HepG2 (cell line): ENCODE measurements at regions not wholly inside any gene's neighbourhood (a gene's known extent, or its start where the extent isn't known, plus 50 kb on each side); places are given as distances from the start of the nearest gene placed in this dataset.

Experiments
- ATAC-seq: fragments of 200-7000 bp; cut with Tn5 transposase; 3 replicates; pipeline ENCODE4 v1.9.1; 2020; ENCODE audit warnings: mild to moderate bottlenecking, moderate library complexity
- BruUV-seq: library from RNA; stranded (reverse); fragments of 400-500 nt; replicated peaks from 2 replicates; lab custom pipeline; 2021; lab: Mats Ljungman, UMichigan
- CTCF ChIA-PET: fragments of 300-600 bp; formaldehyde crosslinking; extraction: SDS; loops from one replicate; lab custom pipeline; 2021; ENCODE audit warnings: low total read pairs, inconsistent platforms, low intra/inter-chr PET ratio; lab: Yijun Ruan, JAX
- POLR2A ChIA-PET: fragments of 350-600 bp; sonication (Branson Sonifier 250); formaldehyde crosslinking; loops from one replicate; lab custom pipeline; 2020; ENCODE audit warnings: antibody characterized with exemption, inconsistent platforms; lab: Yijun Ruan, JAX
- DNase-seq: peaks from one replicate; pipeline ENCODE4 v3.0.0-alpha.2; 2015; ENCODE audit warnings: low spot score
- FAIRE-seq: peaks from 3 replicates; lab custom pipeline; 2011; peaks lifted over from hg19 to GRCh38; lab: Jason Lieb, UNC
- H2AFZ ChIP-seq: one replicate; pipeline ENCODE4 v1.6.1; 2011; ENCODE audit warnings: low read length, inconsistent platforms
- H3K27ac ChIP-seq: fragments of 300-600 bp; 3 replicates; pipeline ENCODE4 v1.8.0; 2011; ENCODE audit warnings: mixed run types, mild to moderate bottlenecking, mixed read lengths, low read length, inconsistent platforms; ENCODE audit not compliant: insufficient read depth; ENCODE audit errors: extremely low read length
- H3K27me3 ChIP-seq, 2 experiments: fragments of 200-600 bp in 1 of 2; 2 replicates in 1 of 2; 3 replicates in 1 of 2; pipeline versions ENCODE4 v1.6.0 to v1.8.0; 2011; ENCODE audit warnings: low read length in 2 of 2, mild to moderate bottlenecking in 2 of 2, moderate library complexity in 2 of 2, inconsistent platforms in 1 of 2; ENCODE audit not compliant: insufficient read depth in 2 of 2, control insufficient read depth in 1 of 2
- H3K36me3 ChIP-seq, 2 experiments: fragments of 200-600 bp in 1 of 2; replicated peaks in 1 of 2; 2 replicates in 1 of 2; 3 replicates in 1 of 2; pipeline versions ENCODE4 v1.5.1 to v1.8.0; 2011; ENCODE audit warnings: low read length in 2 of 2, inconsistent platforms in 1 of 2; ENCODE audit not compliant: insufficient read depth in 2 of 2, control insufficient read depth in 1 of 2
- H3K4me1 ChIP-seq: 2 replicates; pipeline ENCODE4 v1.5.1; 2012; ENCODE audit warnings: low read length, inconsistent platforms; ENCODE audit not compliant: insufficient read depth
- H3K4me2 ChIP-seq: 2 replicates; pipeline ENCODE4 v1.6.0; 2011; ENCODE audit warnings: low read depth, low read length, inconsistent platforms
- H3K4me3 ChIP-seq, 3 experiments: fragments of 200-600 bp in 1 of 3; sonication (generic), shearing (Covaris generic) in 1 of 3; replicated peaks in 1 of 3; 2 replicates each; pipeline ENCODE4 v1.5.1; 2011 to 2016; ENCODE audit warnings: low read length in 3 of 3, inconsistent platforms in 2 of 3, low read depth in 2 of 3, mild to moderate bottlenecking in 2 of 3, control low read depth in 1 of 3, mixed read lengths in 1 of 3; ENCODE audit not compliant: insufficient read depth in 1 of 3
- H3K79me2 ChIP-seq: one replicate; pipeline ENCODE4 v1.6.1; 2011; ENCODE audit warnings: low read length, inconsistent platforms; ENCODE audit not compliant: insufficient read depth
- H3K9ac ChIP-seq: 2 replicates; pipeline ENCODE4 v1.6.0; 2011; ENCODE audit warnings: mild to moderate bottlenecking, low read depth, low read length, inconsistent platforms; ENCODE audit not compliant: insufficient read depth
- H3K9me3 ChIP-seq: 2 replicates; pipeline ENCODE4 v1.5.1; 2012; ENCODE audit warnings: mild to moderate bottlenecking, low read length
- H4K20me1 ChIP-seq: 2 replicates; pipeline ENCODE4 v1.6.0; 2011; ENCODE audit warnings: inconsistent platforms, mild to moderate bottlenecking, low read length, moderate library complexity; ENCODE audit not compliant: insufficient read depth
- CREBL2 ChIP-seq: sonication (generic); formaldehyde crosslinking; IDR thresholded peaks from 2 replicates; pipeline ENCODE4 v1.8.1; 2023; ENCODE audit warnings: missing genetic modification reagents, mild to moderate bottlenecking, borderline replicate concordance
- KAT2B ChIP-seq: fragments of 150-350 bp; IDR thresholded peaks from 2 replicates; pipeline ENCODE4 v1.6.1; 2014; ENCODE audit warnings: low read depth, low read length, borderline replicate concordance
- MED8 ChIP-seq: sonication (generic); formaldehyde crosslinking; IDR thresholded peaks from 2 replicates; pipeline ENCODE4 v1.8.1; 2023; ENCODE audit warnings: mild to moderate bottlenecking, missing genetic modification reagents; ENCODE audit not compliant: insufficient replicate concordance
- SNAPC2 ChIP-seq: sonication (generic); formaldehyde crosslinking; IDR thresholded peaks from 2 replicates; pipeline ENCODE4 v1.8.1; 2022; ENCODE audit warnings: mild to moderate bottlenecking, missing genetic modification reagents
- SPEN ChIP-seq: sonication (generic); formaldehyde crosslinking; IDR thresholded peaks from 2 replicates; pipeline ENCODE4 v1.5.1; 2020; ENCODE audit warnings: low read depth, mild to moderate bottlenecking, missing genetic modification reagents
- ZNF749 ChIP-seq: sonication (generic); formaldehyde crosslinking; IDR thresholded peaks from 2 replicates; pipeline ENCODE4 v1.8.0; 2022; ENCODE audit warnings: mild to moderate bottlenecking, missing genetic modification reagents, moderate library complexity, borderline replicate concordance
- ZNF761 ChIP-seq: sonication (generic); formaldehyde crosslinking; conservative IDR thresholded peaks from 2 replicates; pipeline ENCODE4 v1.4.0; 2020; ENCODE audit warnings: mild to moderate bottlenecking, missing genetic modification reagents
- WGBS: methylation state at CpG from one replicate; pipeline ENCODE4 v1.1.6; 2017; ENCODE audit warnings: low lambda C conversion rate; 5-methylcytosine and 5-hydroxymethylcytosine counted together
- in situ Hi-C: cut with HindIII; loops from 2 replicates; pipeline ENCODE4 v1.10.0; 2017; ENCODE audit warnings: low pct_unique_long_range_greater_than_20kb; ENCODE audit not compliant: extremely low pct_ligation_motif_present
- intact Hi-C: fragments of 100-400 bp; cut with micrococcal nuclease; formaldehyde crosslinking; loops from one replicate; pipeline ENCODE4 v1.10.0; 2022; ENCODE audit not compliant: unreplicated experiment

DNA sequence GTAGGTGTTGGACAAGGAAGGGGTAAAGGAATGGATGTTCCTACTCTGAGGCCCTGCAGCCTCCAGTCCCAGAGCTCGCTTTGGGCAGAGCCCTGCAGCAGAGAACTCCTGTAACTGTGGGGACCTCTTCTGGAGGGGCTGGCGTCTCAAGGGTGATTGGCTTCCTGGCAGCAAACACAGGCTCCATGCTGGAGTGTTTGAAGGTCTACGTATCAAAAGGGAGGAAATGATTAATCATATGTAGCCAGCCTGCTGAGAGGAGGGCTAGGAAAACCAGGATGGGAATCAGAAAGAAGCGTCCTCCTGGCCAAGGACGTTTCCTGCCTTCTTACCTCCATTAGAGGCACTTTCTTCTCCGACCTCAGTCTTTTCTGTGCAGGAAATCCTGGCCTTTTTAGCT, 208.5 kb downstream of the TSHZ3 start:
- Histone ChIP-seq H3K9me3 (peaks cover 88% of the 10 kb centered on the region), H2AFZ (no peak overlapping the region), H3K79me2 (no peaks in the 10 kb centered on the region), H3K36me3 (no peaks in the 10 kb centered on the region), H3K4me3 (no peak overlapping the region), H3K4me2 (no peak overlapping the region), H3K9ac (no peak overlapping the region), H3K4me1 (no peaks in the 10 kb centered on the region), H4K20me1 (no peaks in the 10 kb centered on the region), H3K27me3 (no peaks in the 10 kb centered on the region)
- in situ Hi-C loops: no loop called here
- intact Hi-C loops: no loop called here
- WGBS: 3% methylated on average over 6 of the region's 6 CpGs
- DNase-seq: no peak
- no TSS peak for BruUV-seq
- CTCF ChIA-PET: no interaction called here
- FAIRE-seq: no peak
- ATAC-seq: no peak
- TF ChIP-seq SPEN (no peak), ZNF761 (CRISPR knock-in tag) (no peak), ZNF749 (no peak)
- TF ChIP-seq, all 625 proteins: peak for 0
- POLR2A ChIA-PET: no interaction called here
- no peak overlapping the region for H3K27ac ChIP-seq

DNA sequence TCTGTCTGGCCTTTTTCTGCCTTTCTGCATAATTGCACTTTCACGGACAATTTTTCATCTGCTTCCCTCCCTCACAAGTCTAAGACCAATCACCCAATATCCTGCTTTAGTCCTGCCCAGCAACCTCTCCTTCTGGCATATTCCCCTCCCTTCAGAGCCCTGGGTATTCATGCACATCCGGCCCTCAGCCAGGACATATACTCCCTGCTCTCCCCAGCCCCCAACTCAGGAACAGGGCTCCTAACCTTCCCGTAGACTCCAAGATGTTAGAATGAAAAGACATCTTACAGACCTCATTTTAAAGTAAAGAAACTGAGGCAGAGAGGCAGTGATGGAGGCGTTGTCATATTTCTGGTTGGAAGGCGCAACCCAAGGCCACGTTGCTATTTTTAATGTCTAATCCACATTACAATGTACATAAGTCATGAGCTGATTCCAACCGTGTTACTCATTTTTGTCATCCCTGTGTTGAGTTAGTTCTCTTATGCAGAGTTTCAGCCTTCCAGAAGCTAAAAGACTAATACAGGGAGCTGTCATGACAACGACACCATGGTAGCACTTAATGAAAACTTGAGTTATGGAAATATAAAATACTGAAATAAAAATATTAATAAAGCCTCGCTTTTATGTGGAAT, 209.2 kb downstream of the TSHZ3 start:
- Histone ChIP-seq H3K36me3 (no peaks in the 10 kb centered on the region), H4K20me1 (no peaks in the 10 kb centered on the region), H3K27me3 (no peaks in the 10 kb centered on the region), H3K9me3 (peaks cover 88% of the 10 kb centered on the region), H3K27ac (no peak overlapping the region), H3K9ac (no peak overlapping the region), H3K4me2 (no peak overlapping the region), H3K4me3 (no peak overlapping the region), H3K4me1 (no peaks in the 10 kb centered on the region), H3K79me2 (no peaks in the 10 kb centered on the region), H2AFZ (no peak overlapping the region)
- intact Hi-C loops (no loop called here), in situ Hi-C loops (no loop called here)
- ATAC-seq (no peak), FAIRE-seq (no peak), DNase-seq (no peak)
- ChIA-PET CTCF (no interaction called here), POLR2A (no interaction called here)
- BruUV-seq: no TSS peak
- 7% methylated on average over 9 of the region's 9 CpGs for WGBS
- TF ChIP-seq CREBL2 (CRISPR knock-in tag) (no peak), MED8 (CRISPR knock-in tag) (no peak), KAT2B (no peak), SNAPC2 (CRISPR knock-in tag) (no peak)
